HG02642 (cell line): ENCODE measurements at regions not wholly inside any gene's neighbourhood (a gene's known extent, or its start where the extent isn't known, plus 50 kb on each side); places are given as distances from the start of the nearest gene placed in this dataset.
A peak's percentile ranks its signal among the peaks of the same experiment; 100 is the strongest.

Experiments used
- ATAC-seq: cut with Tn5 transposase; IDR thresholded peaks from one replicate; pipeline ENCODE4 v1.9.1; 2021; ENCODE audit warnings: mild to moderate bottlenecking; ENCODE audit not compliant: unreplicated experiment, poor library complexity

DNA sequence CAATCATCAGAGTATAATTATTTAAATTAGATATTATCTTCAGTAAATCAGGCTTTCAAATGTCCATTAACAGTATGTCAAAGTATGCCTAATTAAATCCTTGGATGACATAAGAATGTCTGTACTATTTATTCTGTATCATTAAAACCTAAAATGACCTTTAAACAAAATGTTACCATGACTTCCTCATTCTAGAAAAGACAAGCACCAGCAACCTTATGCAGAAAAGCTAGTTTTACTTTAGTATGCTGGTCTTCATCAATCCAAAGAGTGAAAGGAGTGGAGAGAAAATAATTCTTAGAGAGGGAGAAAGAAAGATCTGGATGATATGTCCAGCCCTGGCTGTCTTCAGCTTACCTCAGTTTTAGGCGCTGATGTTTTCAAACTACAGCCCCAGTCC is 140.1 kb upstream of the UBE2E2 start:
- ATAC-seq = no peak

DNA sequence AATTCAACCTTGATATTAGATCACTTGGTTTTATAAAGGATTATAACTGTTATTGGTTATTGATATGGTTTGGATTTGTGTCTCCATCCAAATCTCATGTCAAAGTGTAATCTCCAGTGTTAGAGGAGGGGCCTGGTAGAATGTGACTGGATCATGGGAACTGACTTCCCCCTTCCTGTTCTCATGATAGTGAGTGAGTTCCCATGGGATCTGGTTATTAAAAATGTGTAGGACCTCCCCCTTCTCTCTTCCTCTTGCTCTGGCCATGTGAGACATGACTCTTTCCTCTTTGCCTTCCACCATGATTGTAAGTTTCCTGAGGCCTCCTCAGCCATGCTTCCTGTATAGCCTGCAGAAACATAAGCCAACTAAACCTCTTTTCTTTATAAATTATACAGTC is 136.0 kb upstream of the UBE2E2 start:
- no peak for ATAC-seq

DNA sequence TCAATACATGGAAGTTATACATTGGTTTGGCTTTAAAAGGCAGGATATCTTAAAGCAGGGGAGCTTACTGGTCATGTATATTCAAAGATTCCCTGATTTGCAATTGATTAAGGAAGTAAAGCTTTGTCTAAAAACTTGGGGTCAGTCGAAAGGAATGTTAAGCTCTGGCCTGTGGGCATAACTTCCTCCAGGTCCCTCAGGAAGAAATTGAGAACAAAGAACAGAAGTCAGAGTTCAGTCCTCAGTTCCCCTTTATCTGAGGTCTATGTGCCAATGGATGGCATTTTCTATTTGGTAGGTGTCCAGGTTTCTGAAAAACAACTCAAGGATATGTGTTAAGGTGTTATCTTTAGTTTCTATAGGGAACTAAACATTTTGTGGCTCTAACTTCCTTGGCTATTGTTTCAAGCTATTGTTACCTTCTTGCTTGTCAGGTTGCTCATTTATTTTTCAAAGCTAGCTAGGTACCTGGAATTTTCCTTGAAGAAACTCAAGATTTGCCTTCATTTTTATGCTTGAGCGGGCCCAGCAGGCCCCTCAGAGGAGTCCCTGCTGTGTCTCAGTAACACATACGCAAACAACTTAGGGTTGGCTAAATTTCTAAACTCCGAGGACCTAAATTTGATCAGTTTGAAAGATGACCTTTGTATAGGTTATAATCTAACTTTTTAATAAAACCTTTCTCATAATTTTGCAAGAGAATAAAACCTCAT is 135.0 kb upstream of the UBE2E2 start:
- no peak for ATAC-seq

DNA sequence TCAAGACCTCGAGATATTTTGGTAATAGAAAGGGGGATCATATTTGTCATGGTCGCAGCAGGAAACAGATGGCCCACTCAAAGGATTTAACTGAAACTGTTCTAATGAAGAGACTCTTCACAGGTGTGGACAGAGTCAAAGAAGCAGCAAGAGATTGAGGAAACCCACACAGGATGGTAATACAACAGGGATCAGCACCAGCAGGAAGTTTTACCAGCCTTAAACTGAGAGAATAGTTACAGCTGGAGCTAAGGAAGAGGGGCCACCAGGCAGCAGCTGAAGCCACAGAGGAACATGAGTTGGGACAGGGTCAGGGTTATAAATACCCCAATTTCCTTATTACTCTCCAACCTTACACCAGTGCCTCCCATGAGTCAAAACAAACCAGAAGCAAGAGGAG is 131.8 kb upstream of the UBE2E2 start:
- peak; percentile 40 for ATAC-seq

DNA sequence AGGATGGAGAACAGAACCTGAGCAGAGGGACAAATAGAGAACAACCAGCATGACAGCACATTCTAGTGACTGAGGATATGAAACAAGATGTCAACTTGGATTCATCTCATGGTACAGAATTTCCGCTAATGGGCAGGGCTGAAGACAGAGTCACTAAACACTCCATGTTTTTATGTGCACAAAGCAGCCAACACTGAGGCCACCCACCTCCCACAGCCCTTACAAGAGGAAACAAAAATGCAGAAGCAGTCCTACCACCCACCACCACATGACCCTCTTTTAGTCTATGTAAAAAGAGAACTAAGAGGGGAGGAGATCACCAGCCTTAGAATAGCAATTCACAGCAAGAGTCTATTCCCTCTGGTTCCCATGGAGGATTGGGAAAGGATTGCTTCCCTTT is 131.4 kb upstream of the UBE2E2 start:
- ATAC-seq = peak; percentile 80

DNA sequence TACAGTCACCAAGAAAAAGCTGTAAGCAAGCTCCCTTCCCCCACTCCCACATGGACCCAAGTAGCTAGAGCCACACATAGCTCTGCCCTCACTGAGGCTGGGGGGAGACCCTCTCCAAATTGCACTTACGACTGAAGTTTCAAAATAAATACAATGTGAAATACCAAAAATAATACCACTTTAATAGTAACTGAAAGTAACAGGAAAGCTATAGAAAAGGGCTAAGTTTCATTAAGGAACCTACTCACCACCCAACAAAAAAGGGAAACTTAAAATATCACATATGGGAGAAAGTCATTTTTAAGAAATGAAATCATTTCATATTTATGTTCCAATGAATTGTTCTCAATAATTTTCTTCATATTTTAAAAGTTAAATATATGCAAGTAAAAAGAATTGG is 130.4 kb upstream of the UBE2E2 start:
- ATAC-seq = no peak

DNA sequence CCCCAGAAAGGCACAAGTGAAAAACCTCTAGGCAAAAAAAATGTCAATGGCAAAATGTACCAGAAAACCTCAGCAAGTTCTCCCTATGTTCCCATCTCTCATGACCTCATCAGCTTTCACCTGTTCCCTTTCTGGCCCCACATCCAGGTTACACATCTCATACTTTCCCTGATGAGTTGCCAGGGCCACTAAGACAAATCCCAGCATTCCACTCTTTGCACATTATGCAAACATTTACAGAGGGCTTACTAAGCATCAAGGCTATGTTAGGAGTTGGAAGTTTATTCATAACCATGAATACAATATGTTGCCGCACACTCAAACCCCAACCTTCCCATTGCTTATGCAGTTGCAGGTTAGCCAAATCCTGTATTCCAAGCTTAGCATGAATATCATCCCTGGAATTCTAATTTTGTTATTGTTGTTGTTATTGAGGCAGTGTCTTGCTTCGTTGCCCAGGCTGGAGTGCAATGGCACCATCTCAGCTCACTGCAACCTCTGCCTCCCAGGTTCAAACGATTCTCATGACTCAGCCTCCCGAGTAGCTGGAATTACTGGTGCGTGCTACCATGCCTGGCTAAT is 129.3 kb upstream of the UBE2E2 start:
- ATAC-seq = no peak

DNA sequence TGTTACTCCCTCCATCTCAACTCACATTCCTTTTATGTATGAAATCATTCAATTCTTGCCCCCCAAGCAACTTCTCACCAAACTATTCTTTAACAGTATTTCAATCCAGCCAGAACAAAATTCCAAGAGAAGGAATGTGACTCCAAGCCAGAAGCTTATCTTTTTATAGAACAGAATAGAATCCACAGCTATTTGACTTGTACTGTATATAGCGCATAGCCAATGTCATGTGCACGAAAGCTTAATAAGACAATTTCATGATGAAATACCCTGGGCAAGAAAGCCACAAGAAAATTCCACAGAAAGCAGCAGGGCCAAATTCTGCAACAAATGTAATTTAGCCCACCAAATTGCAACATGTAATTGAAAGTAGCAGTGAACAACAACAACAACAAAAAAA is 127.6 kb upstream of the UBE2E2 start:
- ATAC-seq = no peak

DNA sequence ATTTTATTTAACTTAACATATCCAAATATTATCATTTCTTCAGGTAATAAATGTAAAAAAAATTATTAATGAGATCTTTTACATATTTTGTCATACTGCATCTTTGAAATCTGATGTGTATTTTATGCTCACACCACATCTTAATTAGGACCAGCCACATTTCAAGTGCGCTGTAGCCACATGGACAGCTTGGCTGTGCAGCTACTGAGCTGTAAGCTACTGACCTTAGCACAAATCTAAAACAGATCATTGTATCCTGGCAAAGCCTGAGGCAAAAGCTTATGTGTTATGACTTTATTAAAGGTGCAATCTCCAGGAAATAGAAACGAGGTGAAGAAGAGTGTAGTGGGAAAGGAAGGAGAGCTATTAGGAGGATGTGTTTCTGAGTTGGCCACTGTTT is 126.7 kb upstream of the UBE2E2 start:
- no peak for ATAC-seq

DNA sequence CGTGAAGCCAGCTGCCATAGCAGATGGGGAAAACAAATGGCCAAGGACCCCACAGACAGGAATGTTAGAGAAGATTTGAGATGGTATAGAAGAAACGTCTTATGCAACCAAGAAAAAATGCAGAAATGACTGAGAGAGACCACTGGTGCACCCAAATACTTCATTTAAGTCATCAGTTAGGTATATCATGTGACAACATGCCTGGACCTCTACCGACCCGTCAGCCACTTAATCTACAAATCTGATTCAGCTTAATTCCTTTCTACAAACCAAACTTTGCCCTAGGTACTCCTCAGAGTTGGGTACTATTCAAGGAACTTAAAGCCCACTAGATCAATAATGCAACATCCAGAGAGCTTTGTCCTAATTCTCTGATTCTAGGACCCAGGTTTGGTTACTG is 126.0 kb upstream of the UBE2E2 start:
- no peak for ATAC-seq

DNA sequence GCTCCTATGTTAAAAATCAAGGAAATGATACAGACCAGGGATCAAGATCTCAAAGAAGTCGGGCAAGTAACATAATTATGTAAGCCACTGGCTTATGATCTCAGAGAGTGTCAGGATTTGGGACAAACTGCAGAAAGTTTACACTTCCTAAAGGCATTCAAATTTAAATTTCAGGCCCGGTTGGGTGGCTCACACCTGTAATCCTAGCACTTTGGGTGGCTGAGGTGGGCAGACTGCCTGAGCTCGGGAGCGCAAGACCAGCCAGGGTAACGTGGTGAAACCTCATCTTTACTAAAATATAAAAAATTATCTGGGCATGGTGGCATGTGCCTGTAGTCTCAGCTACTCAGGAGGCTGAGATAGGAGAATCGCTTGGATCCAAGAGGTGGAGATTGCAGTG is 124.4 kb upstream of the UBE2E2 start:
- no peak for ATAC-seq

DNA sequence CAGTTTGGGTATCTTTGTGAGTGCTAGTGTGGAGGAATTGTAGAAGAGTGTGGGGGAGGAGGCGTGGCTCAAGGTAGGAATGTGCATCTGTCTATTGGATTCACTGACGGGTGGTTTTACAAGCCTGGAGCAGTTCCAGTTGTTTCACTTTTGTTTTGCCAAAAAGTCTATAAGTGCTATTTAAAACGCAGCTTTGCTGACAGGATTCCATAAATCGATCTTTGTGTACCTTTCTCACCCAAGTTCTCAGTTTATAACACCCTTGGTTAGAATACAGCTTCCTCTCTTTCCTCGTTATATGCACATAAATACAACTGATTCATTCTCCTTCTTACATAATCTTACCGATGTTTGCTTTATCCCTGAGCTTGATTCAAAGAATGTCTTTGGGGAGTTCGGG is 123.2 kb upstream of the UBE2E2 start:
- no peak for ATAC-seq

DNA sequence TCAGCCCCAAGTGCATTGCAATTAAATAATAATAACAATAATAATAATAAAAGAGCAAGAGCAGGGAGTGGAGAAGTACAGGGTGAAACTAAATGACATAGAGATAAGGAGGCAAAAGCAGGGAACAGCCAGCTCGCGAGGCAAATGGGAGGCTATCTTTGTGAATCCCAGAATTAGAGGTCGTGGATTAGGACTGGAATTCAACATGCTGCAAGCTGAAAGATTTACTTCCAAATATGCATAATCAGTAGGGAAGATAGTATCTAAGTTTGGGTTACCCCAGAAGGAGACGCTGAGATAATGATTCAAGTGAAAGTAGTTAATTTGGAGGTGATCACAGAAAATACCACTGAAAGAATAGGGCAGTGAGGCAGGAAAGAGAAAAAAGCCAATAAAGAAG is 119.4 kb upstream of the UBE2E2 start:
- ATAC-seq = no peak

DNA sequence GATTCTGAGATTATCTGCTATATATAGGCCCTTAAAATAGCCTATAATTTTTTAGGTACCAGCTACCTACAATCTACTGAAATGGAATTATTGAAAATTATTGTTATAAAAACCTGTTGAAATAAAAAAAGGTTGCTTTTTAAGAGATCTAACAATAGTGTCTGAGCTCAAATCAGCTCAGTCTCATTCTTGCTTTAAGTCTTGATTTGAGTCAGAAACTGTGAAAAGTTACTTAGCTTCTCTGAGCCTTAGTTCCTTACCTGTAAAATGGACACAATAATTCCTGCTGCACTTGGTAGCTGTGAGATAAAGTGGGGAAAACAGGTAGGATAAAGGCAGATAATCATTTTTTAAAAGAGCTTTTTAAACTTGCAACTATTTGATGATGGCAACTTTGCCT is 118.8 kb upstream of the UBE2E2 start:
- ATAC-seq = no peak

DNA sequence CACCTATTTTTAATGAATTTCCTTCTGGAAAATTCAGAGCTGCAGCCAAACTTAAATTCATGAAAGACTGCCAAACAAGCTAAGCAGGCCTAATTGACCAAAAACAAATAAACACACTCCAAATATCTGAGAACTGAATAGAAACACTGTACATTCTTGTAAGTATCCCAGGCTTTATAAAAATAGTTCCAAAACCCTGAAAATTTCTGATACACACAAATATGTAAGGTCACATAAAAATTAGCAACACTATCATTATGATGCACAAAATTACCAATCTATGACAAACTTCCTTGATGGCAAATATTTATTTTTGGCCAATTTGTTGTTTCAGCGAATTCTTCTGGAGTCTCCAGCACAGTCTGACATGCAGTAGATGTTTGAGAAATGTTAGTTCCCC is 117.9 kb upstream of the UBE2E2 start:
- no peak for ATAC-seq

DNA sequence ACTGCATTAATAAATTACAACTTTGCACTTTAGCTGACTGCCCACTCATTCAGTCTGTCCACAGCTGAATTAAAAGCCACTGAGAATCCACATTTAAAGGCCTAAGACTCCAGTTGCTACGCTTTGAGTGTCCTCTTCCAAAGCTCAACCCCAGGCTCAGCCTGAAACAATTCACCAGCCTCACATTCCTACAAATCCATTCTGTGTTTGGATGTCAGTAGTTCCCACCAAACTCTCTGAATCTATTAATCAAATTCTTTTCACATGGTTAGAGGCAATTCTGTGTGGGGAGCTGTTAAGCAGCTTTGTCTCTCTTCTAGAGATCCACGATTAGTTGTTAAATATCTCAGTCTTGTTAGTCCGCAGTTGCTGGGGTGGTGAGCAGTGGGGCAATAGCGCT is 116.8 kb upstream of the UBE2E2 start:
- ATAC-seq = no peak

DNA sequence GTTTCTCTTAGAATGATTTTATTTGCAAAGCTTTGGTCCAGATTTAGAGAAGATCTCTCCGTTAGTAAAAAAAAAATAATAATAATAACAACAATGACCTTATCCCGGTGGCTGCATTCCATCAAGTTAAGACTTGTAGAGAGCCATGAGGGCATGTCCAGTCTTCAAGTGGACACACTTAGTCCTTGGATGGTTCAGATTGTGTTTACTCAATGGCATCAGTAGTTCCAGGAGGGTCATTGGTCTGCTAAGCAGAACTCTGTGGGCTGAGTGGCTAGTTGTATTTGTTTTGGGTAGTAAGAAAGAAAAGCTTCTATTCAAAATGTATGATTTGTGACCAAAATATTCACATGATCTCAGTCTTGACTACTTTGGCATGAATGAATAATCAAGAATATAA is 116.3 kb upstream of the UBE2E2 start:
- no peak for ATAC-seq

DNA sequence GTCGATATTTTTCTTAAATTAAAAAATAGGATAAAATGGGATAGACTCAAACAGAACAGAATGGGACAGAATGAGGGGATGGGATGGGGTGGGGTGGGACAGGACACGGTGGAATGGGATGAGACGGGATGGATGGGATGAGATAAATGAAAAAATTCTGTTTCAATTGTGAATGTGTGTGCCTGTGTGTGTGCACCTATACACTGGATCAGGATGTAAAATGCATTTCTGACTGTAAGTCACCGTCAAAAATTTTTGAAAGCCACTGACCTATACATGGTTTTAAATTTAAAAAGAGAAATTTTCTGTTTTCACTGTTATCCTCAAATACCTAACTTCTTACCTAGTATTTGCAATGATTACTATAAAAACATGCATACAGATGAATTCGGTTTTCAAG is 108.7 kb upstream of the UBE2E2 start:
- ATAC-seq = no peak

DNA sequence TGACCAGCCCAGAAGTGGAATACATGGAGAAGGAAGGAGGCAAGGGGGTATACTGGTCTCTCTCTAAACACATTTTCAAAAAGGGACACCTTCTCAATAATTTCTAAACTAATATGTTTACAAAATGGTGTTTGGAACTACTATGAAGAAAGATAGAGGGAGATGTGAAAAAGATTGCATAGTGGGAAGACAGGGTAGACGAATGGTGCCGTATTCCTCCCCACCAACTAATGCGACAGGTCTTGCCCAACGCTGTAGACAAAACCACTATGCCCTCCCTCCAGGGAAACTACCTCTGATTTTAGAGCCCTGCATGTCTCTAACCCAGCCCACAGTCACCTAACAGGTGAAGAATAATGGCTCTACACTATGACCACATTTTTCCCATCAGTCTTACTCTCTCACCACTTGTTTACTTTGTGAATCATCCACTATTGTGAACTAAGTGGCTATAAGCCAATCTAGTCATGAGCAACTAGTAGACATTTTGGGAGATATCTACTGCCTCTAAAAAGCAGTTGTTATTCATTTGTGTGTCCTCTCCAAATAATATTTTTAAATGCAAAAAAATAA is 108.2 kb upstream of the UBE2E2 start:
- no peak for ATAC-seq

DNA sequence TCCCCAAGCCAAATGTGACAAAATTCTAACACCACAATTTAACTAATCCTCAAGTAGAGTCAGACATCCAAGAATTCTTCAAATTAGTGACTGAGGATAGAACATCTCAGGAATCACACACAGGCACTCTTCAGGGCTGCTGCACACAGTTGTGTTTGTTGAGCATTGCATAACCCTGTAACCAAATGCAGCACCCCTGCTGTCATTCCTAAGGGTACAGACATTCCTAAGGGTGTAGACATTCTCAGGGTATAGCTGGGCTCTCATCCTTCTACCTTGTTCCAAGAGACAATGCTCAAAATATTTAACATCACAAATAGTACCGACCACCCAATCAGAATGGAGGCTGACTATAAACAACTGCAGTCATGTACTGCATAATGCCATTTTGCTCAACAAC is 107.1 kb upstream of the UBE2E2 start:
- ATAC-seq = no peak

DNA sequence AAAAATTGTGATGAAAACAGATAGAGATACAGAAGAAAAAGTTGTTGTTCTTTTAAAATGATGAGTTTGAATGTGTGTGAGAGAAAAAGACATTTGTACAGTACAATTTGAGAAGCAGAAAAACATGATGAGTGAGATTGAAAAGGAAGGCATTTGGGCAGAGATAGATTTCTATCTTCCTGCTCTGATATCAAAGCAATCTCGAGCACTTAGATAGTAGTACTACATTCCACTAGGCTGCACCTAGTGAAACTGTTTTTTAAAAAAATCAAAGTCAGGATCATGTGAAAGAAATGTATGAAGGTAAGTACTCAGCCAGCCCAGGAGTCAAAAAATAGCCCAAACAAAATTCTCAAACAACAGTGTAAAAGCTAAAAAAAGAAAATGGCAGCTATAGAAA is 104.1 kb upstream of the UBE2E2 start:
- ATAC-seq = no peak

DNA sequence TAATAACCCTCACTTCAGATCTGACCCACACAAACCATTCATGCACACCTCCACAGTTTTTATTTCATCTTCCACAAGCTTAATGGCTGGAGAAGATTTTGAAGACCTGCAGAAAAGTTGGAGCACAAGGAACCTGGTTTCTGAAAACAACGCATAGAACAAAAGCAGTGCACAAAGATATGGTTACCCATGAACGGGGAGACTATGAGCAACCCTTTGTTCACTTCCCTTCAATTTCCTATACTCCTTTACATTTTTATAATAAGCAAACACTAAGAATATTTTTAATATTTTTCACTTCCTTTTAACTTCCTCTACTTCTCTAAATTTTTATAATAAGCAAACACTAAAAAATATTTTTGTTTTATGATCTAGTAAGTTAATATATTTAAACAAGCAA is 103.5 kb upstream of the UBE2E2 start:
- ATAC-seq = no peak
